ENCODE measurements at regions not wholly inside any gene's neighbourhood (a gene's known extent, or its start where the extent isn't known, plus 50 kb on each side); places are given as distances from the start of the nearest gene placed in this dataset.

DNA sequence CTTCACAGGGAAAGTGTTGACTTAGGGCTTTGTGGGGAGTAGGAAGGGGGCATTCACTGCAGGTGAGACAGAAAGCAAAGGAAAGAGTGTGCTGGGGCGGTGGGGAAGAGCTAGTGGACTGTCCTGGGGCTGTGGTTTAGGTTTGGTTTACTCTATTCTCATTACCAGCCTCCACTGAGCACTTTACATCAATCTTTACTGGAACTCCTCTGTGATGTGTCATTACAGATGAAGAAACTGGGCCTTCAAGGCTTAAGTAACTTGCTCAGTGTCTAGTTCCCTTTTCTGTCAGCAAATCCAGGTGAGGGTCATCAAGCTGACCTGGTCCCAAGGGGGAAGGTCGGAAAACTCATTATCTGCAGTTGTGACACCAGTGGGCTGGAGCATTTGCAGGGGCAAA lies 120.2 kb upstream of the PFN2 start:
- TF ChIP-seq POLR2AphosphoS5 (IDR thresholded peaks at IDR 0.05) = no peak
- no peak for TF ChIP-seq POLR2A (IDR thresholded peaks at IDR 0.05)
- TF ChIP-seq, protein P1, sequence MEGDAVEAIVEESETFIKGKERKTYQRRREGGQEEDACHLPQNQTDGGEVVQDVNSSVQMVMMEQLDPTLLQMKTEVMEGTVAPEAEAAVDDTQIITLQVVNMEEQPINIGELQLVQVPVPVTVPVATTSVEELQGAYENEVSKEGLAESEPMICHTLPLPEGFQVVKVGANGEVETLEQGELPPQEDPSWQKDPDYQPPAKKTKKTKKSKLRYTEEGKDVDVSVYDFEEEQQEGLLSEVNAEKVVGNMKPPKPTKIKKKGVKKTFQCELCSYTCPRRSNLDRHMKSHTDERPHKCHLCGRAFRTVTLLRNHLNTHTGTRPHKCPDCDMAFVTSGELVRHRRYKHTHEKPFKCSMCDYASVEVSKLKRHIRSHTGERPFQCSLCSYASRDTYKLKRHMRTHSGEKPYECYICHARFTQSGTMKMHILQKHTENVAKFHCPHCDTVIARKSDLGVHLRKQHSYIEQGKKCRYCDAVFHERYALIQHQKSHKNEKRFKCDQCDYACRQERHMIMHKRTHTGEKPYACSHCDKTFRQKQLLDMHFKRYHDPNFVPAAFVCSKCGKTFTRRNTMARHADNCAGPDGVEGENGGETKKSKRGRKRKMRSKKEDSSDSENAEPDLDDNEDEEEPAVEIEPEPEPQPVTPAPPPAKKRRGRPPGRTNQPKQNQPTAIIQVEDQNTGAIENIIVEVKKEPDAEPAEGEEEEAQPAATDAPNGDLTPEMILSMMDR (IDR thresholded peaks at IDR 0.05) = no peak
- no peak for TF ChIP-seq EP300 (IDR thresholded peaks at IDR 0.05)
